RPMI7951 (cell line): ENCODE measurements at regions not wholly inside any gene's neighbourhood (a gene's known extent, or its start where the extent isn't known, plus 50 kb on each side); places are given as distances from the start of the nearest gene placed in this dataset.
A peak's percentile ranks its signal among the peaks of the same experiment; 100 is the strongest.

Experiments
- DNase-seq: peaks from one replicate; pipeline ENCODE4 v3.0.0-alpha.2; 2012; ENCODE audit warnings: low read depth

DNA sequence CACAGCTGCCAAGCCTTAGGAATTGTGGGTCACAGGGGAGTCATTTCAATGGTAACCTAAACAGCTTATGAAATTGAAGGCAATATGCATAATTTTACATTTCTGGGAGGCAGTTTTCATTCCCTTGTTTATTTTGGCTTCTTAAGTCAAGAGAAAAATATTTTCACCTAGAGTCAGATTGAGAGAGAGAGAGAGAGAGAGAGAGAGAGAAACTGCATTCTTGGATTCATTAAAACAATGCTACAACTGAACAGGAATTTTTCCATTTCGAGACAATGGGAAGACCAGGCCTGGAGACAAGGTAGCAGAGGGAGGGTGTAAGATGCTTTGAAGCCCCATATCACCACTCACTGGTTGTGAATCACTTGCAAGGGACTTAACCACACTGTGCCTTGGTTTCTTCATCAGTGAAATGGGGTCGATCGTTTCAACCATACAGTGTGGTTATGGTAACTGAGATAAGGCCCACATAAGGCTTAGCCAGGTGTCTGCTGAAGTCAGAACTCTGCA lies 224.7 kb upstream of the IRX3 start:
- DNase-seq: no peak

DNA sequence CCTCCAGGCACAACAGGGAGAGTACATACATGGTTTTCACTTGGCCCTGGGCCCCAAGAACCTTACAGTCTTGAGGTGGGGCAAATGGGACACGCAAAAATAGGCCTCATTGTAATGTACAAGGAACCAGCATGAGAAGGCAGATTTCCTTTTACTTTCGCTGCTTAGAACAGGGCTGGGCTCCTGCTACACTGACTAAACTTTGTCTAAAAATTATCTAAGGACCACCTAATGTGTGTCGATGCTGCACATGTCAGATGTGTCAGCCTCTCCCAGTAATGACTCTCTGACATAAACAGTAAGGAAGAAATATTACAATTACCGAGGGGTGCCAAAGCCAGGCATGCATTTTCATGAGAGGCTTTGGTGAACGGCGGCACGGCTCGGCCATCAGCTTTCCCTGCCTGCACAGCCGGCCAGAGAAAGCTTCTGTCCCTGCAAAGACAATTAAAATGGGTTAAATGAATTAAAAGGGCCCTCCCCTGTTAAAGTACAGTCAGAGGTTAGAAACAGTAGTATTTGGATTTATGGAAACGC lies 224.2 kb upstream of the IRX3 start:
- no peak for DNase-seq

DNA sequence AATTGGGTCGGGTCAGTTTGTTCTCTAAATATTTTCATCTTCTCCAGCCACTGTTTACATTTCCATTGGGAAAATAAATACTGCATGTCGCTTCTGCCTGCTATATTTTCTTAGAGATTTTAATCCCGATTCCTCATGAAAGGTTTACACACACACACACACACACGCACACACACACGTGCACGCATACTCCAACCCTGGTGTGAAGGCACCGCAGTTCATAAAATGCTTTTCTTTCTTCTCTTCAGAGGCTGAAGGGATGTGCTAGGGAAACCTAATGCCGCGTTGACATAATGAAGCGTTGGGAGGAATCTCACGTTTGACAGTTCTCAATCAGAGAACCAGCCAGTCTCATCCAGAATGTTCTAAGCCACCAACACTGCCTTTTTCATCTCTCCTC lies 222.9 kb upstream of the IRX3 start:
- DNase-seq: no peak

DNA sequence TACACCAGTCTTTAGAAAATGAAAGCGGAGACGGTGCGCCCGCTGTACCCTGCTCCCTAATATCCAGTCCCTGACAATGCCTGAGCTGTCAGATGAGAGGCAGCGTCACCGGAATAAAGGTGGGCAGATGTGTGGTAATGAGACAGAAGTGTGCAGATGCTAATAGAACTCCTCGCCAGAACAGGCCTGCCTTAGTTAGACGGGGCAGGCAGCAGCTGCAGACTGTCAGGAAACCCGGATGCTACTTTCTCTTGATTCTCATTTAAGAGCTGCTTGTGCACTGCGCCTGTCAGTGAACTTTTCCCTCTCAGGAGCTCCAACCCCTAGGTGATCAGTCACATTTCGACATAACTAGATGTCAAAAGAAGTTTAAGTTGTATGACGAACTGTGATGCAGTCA lies 221.8 kb upstream of the IRX3 start:
- no peak for DNase-seq

DNA sequence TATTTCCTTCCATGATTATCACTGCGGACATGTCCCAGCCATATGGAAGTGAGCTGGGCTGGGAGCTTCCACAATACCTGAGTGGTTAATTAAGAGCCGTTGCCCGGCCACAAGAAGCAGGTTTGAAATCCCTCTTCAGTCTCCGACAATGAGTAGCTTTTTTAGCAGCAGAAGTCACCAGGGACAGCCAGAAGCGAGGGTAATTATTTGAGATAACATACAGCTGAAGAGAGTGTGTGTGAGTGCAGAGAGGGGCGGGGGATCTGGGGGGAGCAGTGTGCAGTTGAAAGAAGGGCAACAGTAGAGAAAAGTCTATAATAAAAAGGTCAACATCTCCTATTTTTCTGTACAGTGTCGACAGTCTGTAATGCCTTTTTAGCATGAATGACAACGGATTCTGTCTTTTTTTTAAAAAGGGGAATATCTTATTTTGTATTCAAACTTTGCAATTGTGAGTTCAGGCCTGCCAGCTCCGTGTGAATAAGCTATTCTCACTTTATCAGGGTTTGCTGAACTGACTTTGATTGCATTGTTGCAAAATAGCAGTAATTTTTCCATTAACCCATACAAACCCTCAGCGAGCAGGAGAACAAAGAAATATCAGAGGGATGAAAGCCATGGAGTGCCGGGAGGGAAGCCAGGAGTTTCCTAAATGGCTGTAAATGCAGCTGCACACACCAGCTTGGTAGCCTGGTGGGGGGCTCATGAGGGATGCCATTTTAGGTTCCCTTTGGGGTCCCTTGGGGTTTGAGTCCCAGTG lies 220.3 kb upstream of the IRX3 start:
- no peak for DNase-seq

DNA sequence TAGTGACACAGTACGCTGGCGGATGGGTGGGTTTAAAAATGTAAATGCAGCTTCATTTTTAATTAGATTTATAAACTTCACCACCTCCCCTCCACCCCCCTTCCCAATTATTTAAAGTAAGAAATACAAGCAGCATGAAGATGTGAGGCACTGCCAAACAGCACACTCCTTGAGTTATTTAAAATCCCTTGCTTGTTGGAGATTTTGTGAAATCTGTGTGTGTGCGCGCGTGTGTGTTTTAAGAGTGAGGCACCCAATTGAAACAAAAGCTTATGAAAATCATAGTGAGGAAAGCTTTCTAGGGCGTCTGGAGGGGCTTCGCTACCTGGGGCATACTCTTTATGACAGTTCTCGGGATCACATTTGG lies 219.6 kb upstream of the IRX3 start:
- DNase-seq: no peak

DNA sequence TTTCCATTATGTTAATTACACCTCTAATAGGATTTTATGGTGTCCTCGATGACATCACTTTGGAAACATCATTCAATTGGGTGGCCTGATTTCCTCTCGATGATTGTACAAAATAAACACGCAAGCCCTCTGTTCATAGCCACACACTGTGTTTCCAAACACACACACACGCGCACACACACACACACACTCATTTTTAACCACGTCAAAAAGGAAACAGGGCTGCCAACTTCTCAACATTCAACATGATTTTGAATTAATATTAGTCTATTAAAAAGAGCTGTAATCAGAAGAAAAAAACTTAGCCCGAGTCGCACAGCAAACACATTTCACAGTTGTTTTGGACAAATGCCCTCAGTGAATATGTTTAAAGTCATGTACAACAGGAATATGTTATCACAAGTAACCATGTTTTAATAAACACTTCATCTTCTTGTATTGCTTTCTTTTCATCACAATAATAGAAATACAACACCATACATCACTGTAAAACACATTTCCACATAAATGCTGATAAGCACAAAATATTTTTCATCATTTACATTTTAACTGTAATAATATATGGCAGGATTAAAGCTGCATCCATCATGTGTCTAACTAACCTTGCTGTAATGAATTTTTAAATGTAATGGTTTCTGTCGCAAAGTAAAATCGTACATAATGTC lies 219.1 kb upstream of the IRX3 start:
- DNase-seq: no peak

DNA sequence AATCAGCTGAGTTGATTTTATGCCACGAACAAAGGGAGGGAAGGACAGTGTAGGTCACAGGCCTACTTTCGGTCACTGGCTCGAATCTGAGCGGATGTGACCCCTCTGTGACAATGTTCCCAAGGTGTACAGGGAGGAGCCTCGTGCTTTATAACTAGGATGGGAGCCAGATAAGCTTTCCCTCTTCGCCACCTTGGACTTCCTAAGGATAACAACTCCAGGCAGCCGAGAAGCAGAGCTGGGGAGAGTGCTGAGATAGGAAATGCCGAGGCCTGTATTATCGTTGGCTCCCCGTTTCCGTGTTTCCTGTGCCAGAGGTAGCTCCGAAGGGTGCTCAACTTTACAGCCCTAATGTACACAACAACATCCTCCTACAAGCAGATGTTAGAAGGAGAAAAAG lies 217.8 kb upstream of the IRX3 start:
- DNase-seq: no peak

DNA sequence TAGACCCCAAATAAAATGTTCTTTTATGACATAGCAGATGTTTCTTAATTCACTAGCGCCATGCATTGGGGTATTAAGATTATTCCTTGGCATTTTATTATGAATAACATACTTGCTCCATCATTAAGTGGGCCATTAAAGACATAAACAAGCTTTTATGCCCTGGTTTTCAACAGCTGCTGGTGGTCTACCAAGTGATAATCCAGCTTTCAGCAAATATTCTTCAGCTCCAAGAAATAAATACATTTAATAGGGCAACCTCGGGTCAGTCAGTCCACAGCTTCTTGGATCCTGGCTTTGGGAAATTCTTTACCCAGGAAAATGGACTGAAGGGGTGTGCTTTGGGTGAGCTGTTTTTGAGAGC lies 217.3 kb upstream of the IRX3 start:
- no peak for DNase-seq

DNA sequence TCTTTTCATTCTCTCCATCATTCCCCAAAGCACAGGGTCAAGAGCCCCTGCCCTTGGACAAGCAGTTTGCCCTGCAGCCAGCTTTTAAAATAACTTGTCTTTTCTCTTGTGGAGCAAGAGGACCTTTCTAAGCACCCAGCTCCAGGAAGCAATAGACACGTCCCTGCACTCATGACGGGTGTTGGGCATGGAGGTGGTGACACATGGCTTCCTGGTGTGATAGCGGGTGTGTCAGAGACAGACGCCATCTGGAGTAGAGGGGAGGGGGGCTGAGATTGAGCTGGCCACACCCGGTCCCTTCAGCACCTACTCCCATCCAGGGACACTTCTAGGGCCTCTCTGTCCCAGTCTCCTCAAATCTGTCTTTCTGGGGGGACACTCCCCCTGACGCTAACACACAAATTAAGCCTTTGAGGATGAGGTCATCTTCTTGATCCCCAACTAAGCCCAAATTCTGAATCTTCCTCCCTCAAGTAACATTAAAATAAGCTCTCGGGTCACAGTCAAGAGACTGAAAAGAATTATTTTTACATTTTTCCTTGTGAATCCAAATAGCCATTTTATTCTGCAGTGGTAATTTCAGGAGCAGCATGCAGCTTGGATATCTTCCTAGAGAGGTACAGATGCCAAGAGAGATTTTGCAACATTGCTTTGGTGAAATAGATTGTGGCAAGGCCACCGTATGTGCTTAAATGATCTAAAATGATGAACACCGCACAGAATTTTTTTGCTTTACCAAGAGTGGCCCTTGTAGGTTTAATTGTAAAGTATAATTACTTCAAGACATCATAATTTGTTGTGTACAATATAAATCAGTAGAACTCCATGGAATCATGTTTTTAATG lies 216.6 kb upstream of the IRX3 start:
- no peak for DNase-seq

DNA sequence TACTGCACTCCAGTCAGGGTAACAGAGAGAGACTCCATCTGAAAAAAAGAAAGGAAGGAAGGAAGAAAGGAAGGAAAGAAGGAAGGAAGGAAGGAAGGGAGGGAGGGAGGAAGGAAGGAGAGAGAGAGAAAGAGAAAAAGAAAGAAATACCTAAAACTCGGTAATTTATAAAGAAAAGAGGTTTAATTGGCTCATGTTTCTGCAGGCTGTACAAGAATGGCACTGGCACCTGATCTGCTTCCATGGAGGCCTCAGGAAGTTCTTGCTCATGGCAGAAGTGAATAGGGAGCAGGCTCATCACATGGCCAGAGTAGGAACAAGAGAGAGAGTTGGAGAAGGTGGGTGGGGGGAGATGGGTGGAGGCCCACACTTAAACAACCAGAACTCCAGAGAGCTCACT lies 215.2 kb upstream of the IRX3 start:
- DNase-seq: no peak

DNA sequence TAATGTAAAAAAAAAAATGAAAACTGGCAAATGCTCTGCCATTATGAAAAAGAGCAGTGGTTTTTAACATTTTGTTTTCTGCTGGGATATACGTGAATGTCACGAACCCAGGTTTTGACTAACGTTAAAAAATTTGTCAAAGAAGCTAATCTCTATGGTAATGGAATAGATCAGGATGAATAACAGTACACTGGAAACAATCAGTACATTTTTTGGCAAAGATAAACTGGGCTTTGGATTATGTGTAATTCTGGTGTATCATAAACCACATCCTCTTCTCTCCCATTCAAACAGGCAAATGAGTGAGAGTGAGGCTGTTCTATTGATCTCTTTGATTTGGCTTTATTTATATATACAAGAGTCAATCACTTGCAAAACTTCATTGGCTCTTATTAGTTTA lies 207.0 kb upstream of the IRX3 start:
- peak; percentile 14 for DNase-seq

DNA sequence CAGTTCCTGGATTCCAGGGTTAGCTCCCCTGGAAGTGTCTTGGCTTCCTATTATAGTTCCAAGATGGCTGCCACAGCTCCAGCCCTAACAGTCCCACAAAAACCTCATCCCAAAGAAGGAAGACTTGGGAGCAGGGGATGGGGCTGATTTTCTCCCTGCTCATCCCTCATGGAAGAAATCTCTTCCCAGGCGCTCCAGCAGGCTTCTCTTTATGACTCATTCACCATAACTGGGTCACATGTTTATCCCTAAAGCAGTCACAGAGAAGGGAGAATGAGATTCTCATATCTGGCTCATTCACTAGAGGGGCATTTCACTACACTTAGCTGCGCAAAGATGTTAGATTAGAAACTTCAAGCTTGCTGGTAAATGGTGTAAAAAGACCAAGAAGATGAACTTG lies 206.5 kb upstream of the IRX3 start:
- DNase-seq: peak; percentile 75

DNA sequence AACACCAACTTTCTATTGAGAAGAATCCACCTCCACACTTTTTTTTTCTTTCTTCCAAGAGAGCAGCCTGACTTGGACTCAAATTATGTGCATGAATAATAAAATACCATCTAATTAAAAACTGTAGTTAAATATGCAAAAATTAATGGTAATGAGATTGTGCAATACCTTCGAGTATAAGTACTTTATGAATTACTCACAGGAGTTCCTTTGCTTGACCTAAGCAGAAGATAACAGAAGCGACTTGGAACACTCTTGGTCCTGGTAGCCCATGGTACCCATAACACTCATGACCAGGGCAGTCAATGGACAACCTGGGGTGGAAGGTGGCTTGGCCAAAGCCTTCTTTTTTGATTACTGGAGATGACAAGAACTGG lies 203.5 kb upstream of the IRX3 start:
- DNase-seq: no peak

DNA sequence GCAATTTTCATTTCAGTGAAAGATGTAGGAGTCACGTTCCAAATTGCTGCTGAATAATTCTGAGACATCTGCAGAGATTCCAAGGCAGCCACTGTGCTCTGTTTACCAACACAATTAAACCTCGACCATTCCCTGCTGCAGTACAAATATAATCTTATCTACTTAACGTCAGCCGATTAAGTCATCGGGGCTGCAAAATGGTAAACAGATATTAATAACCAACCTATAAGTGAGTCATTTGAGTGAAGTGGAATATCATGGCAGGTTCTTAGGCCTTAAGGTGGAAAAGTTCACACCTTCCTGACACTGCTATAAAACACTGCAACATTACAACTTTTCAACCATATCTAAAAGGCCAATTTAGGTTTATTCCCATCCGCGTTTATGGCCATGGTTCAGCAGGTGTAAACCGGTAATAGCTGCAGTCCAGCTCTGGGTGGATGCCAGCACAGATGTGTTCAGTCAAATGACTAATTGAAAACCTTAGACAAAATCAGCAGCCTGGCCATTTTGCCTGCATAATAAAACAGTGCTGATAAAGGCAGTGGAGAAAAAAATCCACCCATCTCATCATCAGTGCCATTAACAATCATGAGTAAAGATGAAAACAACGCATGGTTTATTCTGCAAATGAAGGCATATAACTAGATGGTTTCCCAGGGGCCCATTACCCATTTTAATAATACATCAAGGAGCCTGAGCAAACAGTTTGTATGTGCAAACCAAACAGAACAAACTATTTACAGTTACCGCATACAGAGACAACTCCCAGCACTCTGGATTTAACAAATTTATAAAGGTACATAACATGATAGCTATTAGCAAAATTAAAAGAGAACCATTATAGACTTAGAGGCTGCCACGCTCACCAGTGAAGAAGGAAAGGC lies 202.9 kb upstream of the IRX3 start:
- DNase-seq: no peak

DNA sequence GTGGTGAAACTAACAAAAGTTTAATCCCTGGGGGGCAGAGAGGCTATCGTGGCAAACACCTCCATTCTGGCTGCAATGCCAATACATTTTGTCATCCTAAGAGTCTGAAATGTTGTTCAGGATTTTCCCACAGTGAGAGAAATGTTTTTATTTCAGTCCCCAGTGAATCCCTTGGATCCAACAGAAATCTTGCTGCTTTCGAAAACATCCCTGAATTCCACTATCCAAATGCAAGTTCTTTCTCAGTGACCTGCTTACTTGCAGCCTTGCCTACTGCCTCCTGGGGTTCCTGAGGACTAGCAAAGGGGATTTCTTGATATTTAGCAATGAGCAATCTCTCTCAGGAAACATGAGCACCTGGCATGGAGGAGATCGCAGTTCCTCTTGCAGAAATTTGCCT lies 202.1 kb upstream of the IRX3 start:
- no peak for DNase-seq

DNA sequence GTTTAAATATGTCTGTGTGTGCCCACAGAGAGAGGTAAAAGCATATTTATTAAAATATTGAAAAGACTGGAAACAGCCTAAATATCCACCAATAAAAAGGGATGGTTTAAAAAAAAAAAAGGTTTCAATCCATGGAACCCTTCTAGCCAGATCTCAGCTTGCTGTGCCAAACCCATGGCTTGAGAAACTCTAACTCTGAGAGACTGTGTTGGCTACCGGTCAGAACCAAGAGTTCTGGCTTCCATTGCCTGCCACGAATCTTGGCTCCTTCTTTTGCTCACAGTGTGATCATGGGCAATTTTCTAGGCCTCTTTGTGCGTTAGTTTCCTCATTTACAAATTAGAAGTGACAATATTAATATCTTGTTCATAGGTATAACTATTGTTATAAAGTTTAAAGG lies 201.3 kb upstream of the IRX3 start:
- no peak for DNase-seq

DNA sequence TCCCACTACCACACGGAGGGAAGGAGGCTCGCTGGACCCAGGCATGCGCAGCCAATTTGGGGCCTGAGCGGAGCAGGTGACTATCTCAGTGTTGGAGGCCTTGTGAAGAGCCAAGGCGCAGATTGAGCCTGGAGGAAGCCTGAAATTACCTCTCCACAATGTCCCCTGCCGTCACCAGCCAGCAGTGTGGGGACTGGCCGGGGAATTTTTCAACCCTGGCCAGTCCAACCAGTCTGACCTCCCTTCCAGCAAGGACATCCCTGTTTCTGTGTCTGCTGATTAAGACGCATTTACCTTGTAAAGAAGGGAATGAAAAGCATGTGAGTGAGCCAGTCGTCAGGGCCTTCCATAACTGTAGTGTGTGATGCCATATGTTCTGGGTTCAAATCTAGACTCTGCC lies 198.1 kb upstream of the IRX3 start:
- no peak for DNase-seq

DNA sequence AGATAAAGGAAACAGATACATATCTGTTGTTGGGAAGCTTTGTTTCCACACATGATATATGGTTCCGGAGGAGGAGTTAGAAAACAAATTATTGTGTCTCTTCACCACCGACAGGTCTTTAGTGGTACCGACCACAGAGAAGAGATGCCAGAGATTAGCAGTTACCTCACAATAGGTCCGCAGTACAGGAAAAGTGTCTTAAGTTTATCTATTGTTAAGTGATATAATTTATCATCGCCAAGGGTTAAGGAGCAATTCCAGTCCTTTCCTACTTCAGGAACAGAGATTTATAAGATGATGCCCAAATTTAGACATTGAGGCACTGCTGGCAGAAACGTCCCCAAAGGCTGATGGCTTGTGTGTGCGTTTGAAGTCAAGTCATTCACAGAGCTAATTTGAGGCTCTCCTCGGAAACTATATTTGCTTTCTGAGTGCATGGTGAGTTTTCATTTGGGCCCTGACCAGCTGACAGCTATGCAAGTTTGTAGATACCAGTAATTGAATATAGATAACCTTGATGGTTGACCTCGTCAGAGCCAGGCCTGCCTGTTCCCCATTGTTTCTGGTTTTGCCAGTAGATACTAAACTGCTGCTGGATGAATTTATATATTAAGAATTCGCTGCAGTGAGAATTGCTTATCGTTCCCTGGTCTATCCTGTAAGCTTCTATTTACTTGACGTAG lies 196.4 kb upstream of the IRX3 start:
- DNase-seq: no peak

DNA sequence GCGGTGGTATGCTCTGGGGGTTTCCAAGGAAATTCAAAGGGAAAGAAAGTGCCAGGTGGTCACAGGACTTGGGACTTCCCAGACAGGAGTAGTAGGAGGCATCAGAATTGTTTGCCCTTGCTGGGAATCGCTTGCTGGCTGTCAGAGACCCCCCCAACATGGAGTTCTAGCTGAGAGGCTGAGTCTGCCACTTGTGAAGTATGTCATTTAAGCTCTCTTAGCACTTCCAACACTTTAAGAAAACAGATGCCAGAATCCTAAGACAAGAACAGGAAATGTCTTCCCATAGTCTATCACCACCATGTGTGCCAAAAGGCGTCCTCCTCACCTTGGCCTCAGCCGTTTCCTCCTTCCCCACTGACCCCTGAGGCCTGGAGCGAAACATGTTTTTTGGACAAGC lies 193.8 kb upstream of the IRX3 start:
- no peak for DNase-seq

DNA sequence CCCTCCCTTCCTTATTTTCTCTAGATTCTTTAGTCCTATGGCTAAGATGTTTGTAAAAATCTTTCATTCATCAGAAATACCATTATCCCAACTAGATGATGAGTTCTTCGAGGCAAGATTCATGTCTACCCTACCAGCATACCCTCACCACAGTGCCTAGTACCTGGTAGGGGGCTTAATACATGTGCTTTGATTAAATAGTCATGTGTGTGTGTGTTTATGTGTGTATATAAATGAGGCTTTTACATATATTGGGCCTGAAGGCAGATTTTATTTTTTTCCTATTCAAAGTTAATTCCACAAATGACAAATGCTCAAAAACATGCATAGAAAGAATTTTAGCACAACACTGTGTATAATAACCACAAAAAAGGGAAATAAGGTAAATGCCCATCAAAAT lies 193.0 kb upstream of the IRX3 start:
- no peak for DNase-seq
